K562 (cell line): ENCODE measurements at regions not wholly inside any gene's neighbourhood (a gene's known extent, or its start where the extent isn't known, plus 50 kb on each side); places are given as distances from the start of the nearest gene placed in this dataset.

Source experiments
- ATAC-seq: fragments of 200-7000 bp; cut with Tn5 transposase; 3 replicates; pipeline ENCODE4 v1.9.1; 2020; ENCODE audit warnings: moderate library complexity
- BruUV-seq: library from RNA; stranded (reverse); fragments of 400-500 nt; replicated peaks from 2 replicates; lab custom pipeline; 2021; lab: Mats Ljungman, UMichigan
- CTCF ChIA-PET: fragments of 300-600 bp; formaldehyde crosslinking; extraction: SDS; loops from one replicate; lab custom pipeline; 2021; ENCODE audit warnings: low intra/inter-chr PET ratio; lab: Yijun Ruan, JAX
- POLR2A ChIA-PET: fragments of 300-600, 350-650 bp; sonication (Branson Sonifier 250); formaldehyde crosslinking; extraction: SDS; loops from one replicate; lab custom pipeline; 2021; ENCODE audit warnings: antibody characterized with exemption, inconsistent platforms; lab: Yijun Ruan, JAX
- DNase-seq, 4 experiments: peaks; one replicate each; pipeline versions ENCODE4 v3.0.0 to v3.0.0-alpha.2; 2011 to 2018; ENCODE audit warnings: low spot score in 3 of 4, mixed read lengths in 3 of 4; ENCODE audit errors: extremely low read depth in 1 of 4
- FAIRE-seq: peaks from 2 replicates; lab custom pipeline; 2011; peaks lifted over from hg19 to GRCh38; lab: Jason Lieb, UNC
- H2AFZ ChIP-seq: 2 replicates; pipeline ENCODE4 v1.6.0; 2011; ENCODE audit warnings: low read depth, low read length, control low read depth, inconsistent platforms
- H3K27ac ChIP-seq: fragments of 200-600 bp; 3 replicates; pipeline ENCODE4 v1.8.0; 2011; ENCODE audit warnings: low read depth, mild to moderate bottlenecking, control low read depth, inconsistent platforms, low read length, moderate library complexity, mixed read lengths; ENCODE audit errors: extremely low read depth
- H3K27me3 ChIP-seq, 2 experiments: fragments of 300-600 bp in 1 of 2; 2 replicates in 1 of 2; 3 replicates in 1 of 2; pipeline versions ENCODE4 v1.6.0 to v1.8.0; 2011; ENCODE audit warnings: inconsistent platforms in 2 of 2, low read length in 2 of 2, mild to moderate bottlenecking in 1 of 2, mixed read lengths in 1 of 2, moderate library complexity in 1 of 2; ENCODE audit not compliant: control insufficient read depth in 2 of 2, insufficient read depth in 2 of 2
- H3K36me3 ChIP-seq: fragments of 300-600 bp; 3 replicates; pipeline ENCODE4 v1.8.0; 2011; ENCODE audit warnings: mild to moderate bottlenecking, low read length, inconsistent platforms; ENCODE audit not compliant: control insufficient read depth, insufficient read depth
- H3K4me1 ChIP-seq, 2 experiments: fragments of 200-600 bp in 1 of 2; replicated peaks in 1 of 2; 2 replicates in 1 of 2; 3 replicates in 1 of 2; pipeline versions ENCODE4 v1.5.1 to v1.8.0; 2011; ENCODE audit warnings: inconsistent platforms in 2 of 2, low read length in 2 of 2, mild to moderate bottlenecking in 1 of 2, mixed read lengths in 1 of 2, moderate library complexity in 1 of 2; ENCODE audit not compliant: control insufficient read depth in 2 of 2, insufficient read depth in 2 of 2
- H3K4me2 ChIP-seq: 2 replicates; pipeline ENCODE4 v1.6.1; 2011; ENCODE audit warnings: low read length, control low read depth, inconsistent platforms, mixed read lengths; ENCODE audit not compliant: insufficient read depth
- H3K4me3 ChIP-seq: fragments of 200-600 bp; sonication (generic), shearing (Covaris generic); 2 replicates; pipeline ENCODE4 v1.5.1; 2016; ENCODE audit warnings: control low read depth, inconsistent platforms
- H3K79me2 ChIP-seq: fragments of 200-600 bp; 3 replicates; pipeline ENCODE4 v1.8.0; 2011; ENCODE audit warnings: low read length, inconsistent platforms; ENCODE audit not compliant: control insufficient read depth, insufficient read depth
- H3K9ac ChIP-seq, 2 experiments: 2 replicates each; pipeline versions ENCODE4 v1.6.0 to v1.6.1; 2011; ENCODE audit warnings: low read depth in 2 of 2, low read length in 2 of 2, control low read depth in 1 of 2, inconsistent platforms in 1 of 2, mild to moderate bottlenecking in 1 of 2, mixed read lengths in 1 of 2; ENCODE audit not compliant: insufficient read depth in 1 of 2
- H3K9me1 ChIP-seq: one replicate; pipeline ENCODE4 v1.6.0; 2011; ENCODE audit warnings: inconsistent platforms, mild to moderate bottlenecking, low read length, moderate library complexity; ENCODE audit not compliant: control insufficient read depth, insufficient read depth
- H3K9me3 ChIP-seq: replicated peaks from 2 replicates; pipeline ENCODE4 v1.5.1; 2011; ENCODE audit warnings: low read depth, low read length, inconsistent platforms; ENCODE audit not compliant: control insufficient read depth, insufficient read depth
- H4K20me1 ChIP-seq: replicated peaks from 2 replicates; pipeline ENCODE4 v1.6.1; 2011; ENCODE audit warnings: low read length, inconsistent platforms, mixed read lengths; ENCODE audit not compliant: control insufficient read depth, insufficient read depth
- AFF1 ChIP-seq, 2 experiments: fragments of 450-650 bp; IDR thresholded peaks; 2 replicates each; pipeline ENCODE4 v1.6.1; 2018; ENCODE audit warnings: mild to moderate bottlenecking in 2 of 2, low read depth in 1 of 2; ENCODE audit not compliant: partially characterized antibody in 2 of 2
- BHLHE40 ChIP-seq: IDR thresholded peaks from 2 replicates; pipeline ENCODE4 v1.6.1; 2011; ENCODE audit warnings: low read length, improper control_type of control experiment
- CAMTA2 ChIP-seq: fragments of 250-450 bp; sonication (Bioruptor Pico); conservative IDR thresholded peaks from 2 replicates; pipeline ENCODE4 v1.5.1; 2022
- CTBP1 ChIP-seq: fragments of 450-650 bp; IDR thresholded peaks from 2 replicates; pipeline ENCODE4 v1.6.1; 2016; ENCODE audit warnings: borderline replicate concordance
- ILF3 ChIP-seq: fragments of 450-650 bp; IDR thresholded peaks from 2 replicates; pipeline ENCODE4 v1.6.1; 2018; ENCODE audit warnings: antibody characterized with exemption, mild to moderate bottlenecking, moderate library complexity, borderline replicate concordance
- MCM7 ChIP-seq, 2 experiments: fragments of 450-650 bp; IDR thresholded peaks; 2 replicates each; pipeline ENCODE4 v1.6.1; 2016 to 2018
- PRMT5 ChIP-seq: sonication (generic); formaldehyde crosslinking; IDR thresholded peaks from 2 replicates; pipeline ENCODE4 v1.5.0; 2020; ENCODE audit warnings: missing genetic modification reagents
- SOX6 ChIP-seq: fragments of 450-650 bp; IDR thresholded peaks from 2 replicates; pipeline ENCODE4 v1.6.1; 2014; ENCODE audit warnings: mild to moderate bottlenecking
- SPI1 ChIP-seq: IDR thresholded peaks from 2 replicates; pipeline ENCODE4 v1.6.1; 2011; ENCODE audit warnings: low read depth, low read length, control low read depth, borderline replicate concordance
- THAP7 ChIP-seq: fragments of 250-450 bp; sonication (Bioruptor Pico); IDR thresholded peaks from 2 replicates; pipeline ENCODE4 v1.5.0; 2021
- ZNF589 ChIP-seq: fragments of 200-800 bp; sonication (Bioruptor generic); IDR thresholded peaks from 2 replicates; pipeline ENCODE4 v1.6.1; 2016; ENCODE audit warnings: low read depth, missing genetic modification characterization, missing compliant biosample characterization
- ZNF696 ChIP-seq: fragments of 250-450 bp; sonication (Bioruptor Pico); conservative IDR thresholded peaks from 2 replicates; pipeline ENCODE4 v1.4.0; 2020; ENCODE audit warnings: mild to moderate bottlenecking, moderate library complexity
- WGBS: fragments of 100-300 bp; shearing (Covaris generic); methylation state at CpG from one replicate; pipeline ENCODE4 v1.1.6; 2016; ENCODE audit warnings: low coverage, mixed read lengths; ENCODE audit not compliant: insufficient coverage; ENCODE audit errors: missing lambda C conversion rate; 5-methylcytosine and 5-hydroxymethylcytosine counted together
- in situ Hi-C: fragments of 300-500 bp; cut with MboI; formaldehyde crosslinking; loops from 4 replicates; pipeline ENCODE4 v1.15.0; 2018; ENCODE audit warnings: inconsistent platforms, mixed read lengths
- intact Hi-C: fragments of 100-400 bp; cut with micrococcal nuclease; formaldehyde crosslinking; loops from 2 replicates; pipeline ENCODE4 v1.14.2; 2022

- FAIRE-seq (no peak), DNase-seq (no peak), ATAC-seq (no peak)
- Histone ChIP-seq H3K9ac (no peak overlapping the region), H3K79me2 (no peaks in the 10 kb centered on the region), H3K9me1 (no peaks in the 10 kb centered on the region), H2AFZ (no peak overlapping the region), H3K27me3 (peaks cover 0 to 23% of the 10 kb centered on the region in 2 experiments; a peak in 3 of 5 replicates), H3K4me2 (no peak overlapping the region), H3K9me3 (no peaks in the 10 kb centered on the region), H3K27ac (no peak overlapping the region), H3K36me3 (no peaks in the 10 kb centered on the region), H3K4me3 (no peak overlapping the region), H4K20me1 (no peaks in the 10 kb centered on the region), H3K4me1 (peaks cover 0 to 3% of the 10 kb centered on the region in 2 experiments; a peak in 1 of 5 replicates)
- no peak for TF ChIP-seq SOX6
- intact Hi-C loops: no loop called here
- CTCF ChIA-PET: no interaction called here
- in situ Hi-C loops: no loop called here
- no TSS peak for BruUV-seq
- 2% methylated on average over 13 of the region's 13 CpGs for WGBS
- POLR2A ChIA-PET: interaction anchor here (1.4 kb wide), 1 partner anchor 11 kb away, joined by 5 read pairs; no protein-coding TSS in a partner anchor
Measured at GRCh38 chr13:111584870-111585269, 264.4 kb downstream of the TEX29 start.

GRCh38 chr13:111586291-111586690 is 265.8 kb downstream of the TEX29 start:
- Histone ChIP-seq H3K27me3 (peaks cover 0 to 23% of the 10 kb centered on the region in 2 experiments; a peak in 4 of 5 replicates), H2AFZ (no peak overlapping the region), H3K79me2 (no peaks in the 10 kb centered on the region), H3K9me1 (no peaks in the 10 kb centered on the region), H3K9me3 (no peaks in the 10 kb centered on the region), H3K9ac (no peak overlapping the region), H4K20me1 (no peaks in the 10 kb centered on the region), H3K36me3 (no peaks in the 10 kb centered on the region), H3K4me1 (peaks cover 0 to 3% of the 10 kb centered on the region in 2 experiments; a peak in 1 of 5 replicates)
- WGBS: 3% methylated on average over 16 of the region's 27 CpGs
- ChIA-PET POLR2A (no interaction called here), CTCF (no interaction called here)
- BruUV-seq: no TSS peak
- FAIRE-seq: no peak
- intact Hi-C loops: no loop called here
- no peak for DNase-seq
- in situ Hi-C loops: no loop called here
- no peak for TF ChIP-seq CAMTA2 (CRISPR knock-in tag)
- TF ChIP-seq ZNF589 (CRISPR knock-in tag): no peak
- no peak for TF ChIP-seq THAP7
- no peak for TF ChIP-seq AFF1 (IDR thresholded peaks at IDR 0.05; ENCODE audit: low read depth in 1 of 2, partially characterized antibody in 2 of 2)
- no peak for TF ChIP-seq PRMT5
- no peak for TF ChIP-seq ZNF696 (CRISPR knock-in tag)
- TF ChIP-seq MCM7 (IDR thresholded peaks at IDR 0.05): no peak
- TF ChIP-seq BHLHE40: no peak
- TF ChIP-seq ILF3: no peak
- no peak for TF ChIP-seq CTBP1
- no peak for TF ChIP-seq SPI1
- TF ChIP-seq, all 486 proteins: peak for 0
- Histone ChIP-seq H3K4me3 (no peak overlapping the region), H3K27ac (no peak overlapping the region), H3K4me2 (no peak overlapping the region)
- ATAC-seq: no peak
